ENCODE measurements at regions not wholly inside any gene's neighbourhood (a gene's known extent, or its start where the extent isn't known, plus 50 kb on each side); places are given as distances from the start of the nearest gene placed in this dataset.

DNA sequence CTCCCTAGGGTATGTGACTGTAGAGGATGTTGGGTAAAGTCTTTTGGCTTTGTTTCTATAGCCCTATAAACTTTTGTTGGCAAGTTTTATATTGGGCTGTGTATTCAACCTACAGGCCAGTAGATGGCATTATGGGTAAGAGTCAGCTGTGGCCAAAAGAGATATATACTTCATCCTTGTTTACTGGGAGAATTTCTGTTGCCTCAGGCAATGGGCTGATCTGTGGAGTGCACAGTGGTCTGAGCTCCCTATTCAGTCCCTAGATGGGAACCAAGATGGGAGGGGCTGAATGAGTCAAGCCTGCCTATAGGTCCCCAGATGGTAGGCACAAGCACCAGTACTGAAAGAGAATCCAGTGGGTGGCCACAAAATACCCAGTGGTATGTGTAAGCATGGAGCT, 580.6 kb downstream of the EPHA5 start:
- no TSS peak for BruUV-seq (replicated peaks)
- H3K9me3 ChIP-seq (ENCODE audit: low read length) = no peaks in the 10 kb centered on the region
- DNase-seq (ENCODE audit: low spot score) = no peak
- no peaks in the 10 kb centered on the region for H3K36me3 ChIP-seq (ENCODE audit: insufficient read depth, low read length)
- CTCF ChIA-PET (ENCODE audit: unreplicated experiment) = no interaction called here
- no peak overlapping the region for H2AFZ ChIP-seq (ENCODE audit: low read length)
- no peak overlapping the region for H3K4me2 ChIP-seq (ENCODE audit: low read length)
- no peak for TF ChIP-seq EZH2phosphoT487 (IDR thresholded peaks at IDR 0.05; ENCODE audit: borderline replicate concordance, low read depth, low read length)
- TF ChIP-seq, protein P1, sequence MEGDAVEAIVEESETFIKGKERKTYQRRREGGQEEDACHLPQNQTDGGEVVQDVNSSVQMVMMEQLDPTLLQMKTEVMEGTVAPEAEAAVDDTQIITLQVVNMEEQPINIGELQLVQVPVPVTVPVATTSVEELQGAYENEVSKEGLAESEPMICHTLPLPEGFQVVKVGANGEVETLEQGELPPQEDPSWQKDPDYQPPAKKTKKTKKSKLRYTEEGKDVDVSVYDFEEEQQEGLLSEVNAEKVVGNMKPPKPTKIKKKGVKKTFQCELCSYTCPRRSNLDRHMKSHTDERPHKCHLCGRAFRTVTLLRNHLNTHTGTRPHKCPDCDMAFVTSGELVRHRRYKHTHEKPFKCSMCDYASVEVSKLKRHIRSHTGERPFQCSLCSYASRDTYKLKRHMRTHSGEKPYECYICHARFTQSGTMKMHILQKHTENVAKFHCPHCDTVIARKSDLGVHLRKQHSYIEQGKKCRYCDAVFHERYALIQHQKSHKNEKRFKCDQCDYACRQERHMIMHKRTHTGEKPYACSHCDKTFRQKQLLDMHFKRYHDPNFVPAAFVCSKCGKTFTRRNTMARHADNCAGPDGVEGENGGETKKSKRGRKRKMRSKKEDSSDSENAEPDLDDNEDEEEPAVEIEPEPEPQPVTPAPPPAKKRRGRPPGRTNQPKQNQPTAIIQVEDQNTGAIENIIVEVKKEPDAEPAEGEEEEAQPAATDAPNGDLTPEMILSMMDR (conservative IDR thresholded peaks at IDR 0.05; ENCODE audit: low read length) = 0 out of 2 replicates have a peak, but pooled peaks have one; percentile 35
- H3K79me2 ChIP-seq (ENCODE audit: insufficient read depth, low read depth, low read length) = no peaks in the 10 kb centered on the region
- no peak overlapping the region for H3K4me3 ChIP-seq (ENCODE audit: low read depth, low read length, poor library complexity, severe bottlenecking)
- no peaks in the 10 kb centered on the region for H3K9me2 ChIP-seq (ENCODE audit: insufficient read depth, low read length)
- H3K4me1 ChIP-seq (ENCODE audit: insufficient read depth, low read length, poor library complexity, severe bottlenecking) = no peaks in the 10 kb centered on the region
- intact Hi-C loops (cut with micrococcal nuclease; ENCODE audit: unreplicated experiment) = no loop called here
- no peak overlapping the region for H3K27ac ChIP-seq (ENCODE audit: low read depth, low read length, poor library complexity, severe bottlenecking)
- H4K20me1 ChIP-seq (ENCODE audit: insufficient read depth, low read length) = no peaks in the 10 kb centered on the region
- POLR2A ChIA-PET = no interaction called here

DNA sequence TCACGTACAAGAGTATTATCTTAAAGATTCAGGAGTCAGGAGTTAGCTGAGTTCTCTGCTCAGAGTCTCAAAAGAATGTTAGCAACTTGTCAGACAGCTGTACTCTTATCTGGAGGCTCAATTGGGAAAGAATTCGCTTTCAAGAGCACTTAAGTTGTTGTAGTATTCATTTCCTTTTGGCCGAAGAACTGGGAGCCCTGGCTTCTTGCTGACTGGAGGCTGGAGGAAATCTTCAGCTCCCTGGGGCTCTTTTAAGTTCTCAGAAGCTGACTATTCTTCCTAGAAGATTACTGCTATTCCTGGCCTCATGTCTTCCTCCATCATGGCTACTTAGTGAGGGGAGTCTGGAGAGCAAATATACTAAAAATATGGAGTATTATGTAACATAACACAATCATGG, 587.2 kb downstream of the EPHA5 start:
- Histone ChIP-seq H3K9me2 (ENCODE audit: insufficient read depth, low read length) (no peaks in the 10 kb centered on the region), H2AFZ (ENCODE audit: low read length) (no peak overlapping the region), H3K4me2 (ENCODE audit: low read length) (no peak overlapping the region), H4K20me1 (ENCODE audit: insufficient read depth, low read length) (no peaks in the 10 kb centered on the region), H3K27ac (ENCODE audit: low read depth, low read length, poor library complexity, severe bottlenecking) (no peak overlapping the region), H3K9me3 (ENCODE audit: low read length) (no peaks in the 10 kb centered on the region), H3K4me3 (ENCODE audit: low read depth, low read length, poor library complexity, severe bottlenecking) (no peak overlapping the region), H3K79me2 (ENCODE audit: insufficient read depth, low read depth, low read length) (no peaks in the 10 kb centered on the region), H3K36me3 (ENCODE audit: insufficient read depth, low read length) (no peaks in the 10 kb centered on the region), H3K4me1 (ENCODE audit: insufficient read depth, low read length, poor library complexity, severe bottlenecking) (no peaks in the 10 kb centered on the region)
- intact Hi-C loops (cut with micrococcal nuclease; ENCODE audit: unreplicated experiment) = no loop called here
- BruUV-seq (replicated peaks) = no TSS peak
- no peak for TF ChIP-seq EZH2phosphoT487 (IDR thresholded peaks at IDR 0.05; ENCODE audit: borderline replicate concordance, low read depth, low read length)
- TF ChIP-seq, protein P1 (conservative IDR thresholded peaks at IDR 0.05; ENCODE audit: low read length) = no peak
- DNase-seq (ENCODE audit: low spot score) = no peak
- ChIA-PET POLR2A (no interaction called here), CTCF (ENCODE audit: unreplicated experiment) (no interaction called here)

DNA sequence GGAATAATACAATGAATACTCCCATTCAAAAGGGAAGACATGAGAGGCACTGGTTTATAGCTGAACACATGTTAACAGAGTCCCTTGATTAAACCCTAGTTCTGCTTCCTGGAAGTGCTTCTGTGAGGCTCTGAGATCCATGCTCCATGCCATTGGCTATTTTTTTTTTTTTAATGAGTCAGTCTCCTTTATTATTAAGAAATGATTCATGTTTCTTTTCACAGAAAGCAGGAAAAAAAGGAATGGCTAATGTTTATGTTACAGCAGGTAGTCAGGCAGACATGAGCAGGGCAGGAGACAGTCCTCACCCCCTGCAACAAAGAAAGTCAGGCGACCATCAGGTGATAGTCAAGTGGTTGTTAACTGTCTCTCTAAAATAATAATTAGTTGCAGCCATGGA, 598.7 kb downstream of the EPHA5 start:
- Histone ChIP-seq H3K36me3 (ENCODE audit: insufficient read depth, low read length) (no peaks in the 10 kb centered on the region), H3K27ac (ENCODE audit: low read depth, low read length, poor library complexity, severe bottlenecking) (no peak overlapping the region), H3K9me2 (ENCODE audit: insufficient read depth, low read length) (no peaks in the 10 kb centered on the region), H3K9me3 (ENCODE audit: low read length) (no peaks in the 10 kb centered on the region), H3K79me2 (ENCODE audit: insufficient read depth, low read depth, low read length) (no peaks in the 10 kb centered on the region), H2AFZ (ENCODE audit: low read length) (no peak overlapping the region), H3K4me2 (ENCODE audit: low read length) (no peak overlapping the region), H3K4me1 (ENCODE audit: insufficient read depth, low read length, poor library complexity, severe bottlenecking) (no peaks in the 10 kb centered on the region), H3K4me3 (ENCODE audit: low read depth, low read length, poor library complexity, severe bottlenecking) (no peak overlapping the region), H4K20me1 (ENCODE audit: insufficient read depth, low read length) (no peaks in the 10 kb centered on the region)
- no peak for DNase-seq (ENCODE audit: low spot score)
- POLR2A ChIA-PET = no interaction called here
- BruUV-seq (replicated peaks) = no TSS peak
- CTCF ChIA-PET (ENCODE audit: unreplicated experiment) = no interaction called here
- intact Hi-C loops (cut with micrococcal nuclease; ENCODE audit: unreplicated experiment) = no loop called here
- no peak for TF ChIP-seq EZH2phosphoT487 (IDR thresholded peaks at IDR 0.05; ENCODE audit: borderline replicate concordance, low read depth, low read length)
- TF ChIP-seq, protein P1 (conservative IDR thresholded peaks at IDR 0.05; ENCODE audit: low read length) = no peak

All from OCI-LY7 (cell line).